GM21825 (cell line): ENCODE measurements at regions not wholly inside any gene's neighbourhood (a gene's known extent, or its start where the extent isn't known, plus 50 kb on each side); places are given as distances from the start of the nearest gene placed in this dataset.
"Not testable (repeated sequence)": the region's sequence is repeated elsewhere in the genome, so short reads cannot be mapped to it uniquely, and the experiment has no call there.

ENCODE experiments used
- ATAC-seq: cut with Tn5 transposase; IDR thresholded peaks from one replicate; pipeline ENCODE4 v1.9.1; 2021; ENCODE audit warnings: mild to moderate bottlenecking, moderate library complexity; ENCODE audit not compliant: unreplicated experiment

GRCh38 chr12:125856366-125856765 is 791.1 kb downstream of the AACS start:
- no peak for ATAC-seq

GRCh38 chr12:125856896-125857295 is 791.7 kb downstream of the AACS start:
- no peak for ATAC-seq

- no peak for ATAC-seq
Measured at GRCh38 chr12:125860672-125861288, 795.5 kb downstream of the AACS start.

GRCh38 chr12:125861299-125862281 is 796.4 kb downstream of the AACS start:
- no peak for ATAC-seq

- ATAC-seq, result not testable (repeated sequence)
Measured at GRCh38 chr12:125865236-125865635, 800.0 kb downstream of the AACS start.

GRCh38 chr12:125871811-125872594 is 806.8 kb downstream of the AACS start:
- no peak for ATAC-seq

GRCh38 chr12:125873016-125873415 is 807.8 kb downstream of the AACS start:
- ATAC-seq, result no peak

- ATAC-seq, result no peak
Measured at GRCh38 chr12:125878483-125878882, 813.2 kb downstream of the AACS start.

- no peak for ATAC-seq
Measured at GRCh38 chr12:125882141-125882540, 816.9 kb downstream of the AACS start.

- no peak for ATAC-seq
Measured at GRCh38 chr12:125888921-125889320, 823.7 kb downstream of the AACS start.

GRCh38 chr12:125889742-125890141 is 824.5 kb downstream of the AACS start:
- ATAC-seq, result no peak

- ATAC-seq, result no peak
Measured at GRCh38 chr12:125890366-125890905, 825.2 kb downstream of the AACS start.

GRCh38 chr12:125890971-125891370 is 825.7 kb downstream of the AACS start:
- ATAC-seq, result no peak

- ATAC-seq, result no peak
Measured at GRCh38 chr12:125892276-125892675, 827.0 kb downstream of the AACS start.

- ATAC-seq, result no peak
Measured at GRCh38 chr12:125902991-125903390, 837.8 kb downstream of the AACS start.

- ATAC-seq, result no peak
Measured at GRCh38 chr12:125907351-125907750, 842.1 kb downstream of the AACS start.

GRCh38 chr12:125919856-125920470 is 854.7 kb downstream of the AACS start:
- ATAC-seq, result no peak

GRCh38 chr12:125922330-125922729 is 857.1 kb downstream of the AACS start:
- ATAC-seq, result no peak

- ATAC-seq, result no peak
Measured at GRCh38 chr12:125936502-125936901, 871.3 kb downstream of the AACS start.

GRCh38 chr12:125944446-125944845 is 879.2 kb downstream of the AACS start:
- no peak for ATAC-seq

- no peak for ATAC-seq
Measured at GRCh38 chr12:125949471-125949870, 884.2 kb downstream of the AACS start.
